ENCODE measurements at regions not wholly inside any gene's neighbourhood (a gene's known extent, or its start where the extent isn't known, plus 50 kb on each side); places are given as distances from the start of the nearest gene placed in this dataset.

- no peak for DNase-seq
Measured at GRCh38 chr9:126154869-126155268, 171.8 kb upstream of the MVB12B start.

DNA sequence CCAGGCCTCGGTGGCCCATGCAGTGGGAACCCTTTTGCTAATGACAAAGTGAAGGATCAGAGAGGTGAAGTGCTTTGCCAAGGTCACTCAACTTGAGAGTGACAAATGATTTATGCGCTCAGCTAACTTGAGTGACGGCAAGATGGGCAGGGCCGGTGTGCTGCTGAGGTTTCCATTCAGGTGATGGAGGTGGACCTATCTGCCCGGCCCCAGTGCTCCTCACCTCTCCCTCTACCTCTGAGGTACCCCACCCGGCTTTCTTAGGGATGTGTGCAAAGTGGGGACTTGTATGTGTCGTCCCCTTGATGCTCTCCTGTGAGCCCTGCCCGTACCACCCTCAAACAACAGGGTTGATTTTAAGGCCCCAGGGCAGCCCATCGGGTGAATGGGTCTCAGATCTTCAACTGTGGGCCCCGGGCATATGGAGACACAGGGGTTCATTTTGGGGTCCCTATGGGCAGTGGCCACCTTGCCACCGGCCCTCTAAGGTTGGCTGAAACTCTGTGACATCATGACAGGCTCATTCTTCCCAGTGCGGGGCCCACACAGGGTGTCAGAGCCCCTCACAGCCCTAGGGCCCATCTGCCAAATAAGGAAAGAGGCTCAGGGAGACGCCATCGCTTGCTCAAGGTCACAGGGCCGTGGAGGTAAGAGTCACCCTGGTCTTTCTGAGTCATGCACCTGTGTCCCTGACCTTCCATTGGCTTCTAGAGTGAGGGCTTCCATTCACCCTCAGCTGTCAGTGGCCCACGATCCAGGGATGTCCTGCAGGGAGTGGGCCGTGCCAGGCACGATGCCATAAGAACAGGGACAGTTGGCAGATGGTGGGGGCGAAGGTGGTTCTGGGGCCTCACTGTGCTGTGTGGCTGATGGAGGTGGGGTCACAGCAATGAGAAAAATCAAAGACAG is 170.6 kb upstream of the MVB12B start:
- DNase-seq, result no peak

DNA sequence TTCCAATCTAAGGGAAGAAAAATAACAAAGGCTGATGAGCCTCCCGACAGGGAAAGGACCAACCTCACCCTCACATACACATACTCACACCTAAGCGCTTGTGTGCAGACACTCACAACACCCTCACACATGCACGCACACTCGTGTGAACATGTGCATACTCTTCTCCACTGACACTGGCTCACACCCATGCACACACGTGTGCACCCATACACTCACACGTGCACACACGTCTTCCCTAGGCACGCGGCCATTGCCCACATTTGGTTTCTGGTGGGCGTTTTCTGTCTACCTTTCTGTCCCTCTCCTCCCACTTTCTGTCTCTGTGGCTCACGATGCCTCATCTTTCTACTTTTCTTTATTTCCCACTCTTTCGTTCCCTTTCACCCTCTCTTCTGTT is 169.7 kb upstream of the MVB12B start:
- DNase-seq, result no peak

- DNase-seq, result no peak
Measured at GRCh38 chr9:126157423-126157822, 169.2 kb upstream of the MVB12B start.

- no peak for DNase-seq
Measured at GRCh38 chr9:126157826-126158587, 168.6 kb upstream of the MVB12B start.

GRCh38 chr9:126158588-126159429 is 167.8 kb upstream of the MVB12B start:
- DNase-seq, result no peak

DNA sequence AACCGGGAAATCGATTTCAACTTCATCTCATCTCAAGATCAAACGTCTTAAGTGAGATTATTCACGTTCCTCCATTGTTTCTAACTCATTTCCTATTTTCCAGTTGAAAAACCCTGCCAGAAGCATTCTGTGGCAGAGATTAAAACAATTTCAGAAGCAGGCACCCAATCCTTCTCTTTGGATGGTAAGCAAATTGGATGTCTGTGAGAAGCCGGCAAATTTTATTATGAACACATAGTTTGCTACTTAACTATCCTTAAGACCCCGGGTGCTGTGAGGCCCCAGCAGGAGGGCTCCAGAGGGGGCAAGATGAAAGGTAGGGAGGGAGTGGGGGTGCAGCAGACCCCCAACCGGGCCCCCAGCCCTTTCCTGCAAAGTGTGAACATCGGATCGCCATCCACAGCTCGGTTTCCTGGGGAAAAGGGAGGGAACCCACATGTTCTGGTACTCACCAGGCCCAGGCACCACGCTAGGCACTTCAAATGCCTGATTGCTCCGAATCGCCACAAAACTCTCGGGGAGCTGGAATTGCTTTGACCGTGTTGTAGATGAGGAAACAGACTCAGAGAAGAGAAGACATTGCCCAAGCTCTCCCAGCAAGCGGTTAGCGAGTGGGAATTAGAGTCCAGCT is 167.1 kb upstream of the MVB12B start:
- DNase-seq, result no peak

DNA sequence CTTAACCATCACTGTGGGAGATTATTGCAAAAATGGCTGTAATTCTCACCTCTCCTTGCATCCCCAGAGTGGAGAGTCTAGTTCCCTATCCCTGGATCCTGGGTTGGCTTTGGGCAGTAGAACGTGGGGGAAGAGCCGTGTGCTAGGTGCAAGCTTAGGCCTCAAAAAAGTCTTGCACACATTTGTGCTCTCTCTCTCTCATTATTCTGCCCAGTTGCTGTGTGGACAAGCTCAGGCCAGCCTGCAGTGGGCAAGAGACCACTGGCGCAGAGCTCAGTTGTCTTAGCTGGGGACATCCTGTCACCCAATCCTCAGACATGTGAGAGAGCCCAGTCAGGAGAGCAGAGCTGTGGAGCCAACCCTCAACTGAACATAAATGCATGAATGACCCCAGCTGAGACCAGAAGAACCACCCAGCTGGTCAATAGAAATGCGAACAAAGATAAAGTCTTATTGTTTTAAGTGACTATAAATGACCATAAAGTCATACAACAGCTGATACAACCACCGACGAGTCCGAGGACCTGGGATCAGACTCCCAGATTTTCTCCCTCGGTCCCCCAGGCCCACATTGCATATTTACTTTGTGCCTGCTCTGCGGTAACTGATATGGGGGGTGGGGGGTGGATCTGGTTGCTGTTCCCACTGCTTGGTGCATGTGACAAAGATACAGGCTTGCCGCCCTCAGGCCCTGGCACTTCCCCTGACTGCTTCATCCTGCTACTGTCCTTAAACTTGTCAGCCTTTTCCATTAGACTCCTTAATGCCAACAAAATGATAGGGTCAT is 166.4 kb upstream of the MVB12B start:
- DNase-seq, result no peak

- DNase-seq, result no peak
Measured at GRCh38 chr9:126160854-126161329, 165.7 kb upstream of the MVB12B start.

DNA sequence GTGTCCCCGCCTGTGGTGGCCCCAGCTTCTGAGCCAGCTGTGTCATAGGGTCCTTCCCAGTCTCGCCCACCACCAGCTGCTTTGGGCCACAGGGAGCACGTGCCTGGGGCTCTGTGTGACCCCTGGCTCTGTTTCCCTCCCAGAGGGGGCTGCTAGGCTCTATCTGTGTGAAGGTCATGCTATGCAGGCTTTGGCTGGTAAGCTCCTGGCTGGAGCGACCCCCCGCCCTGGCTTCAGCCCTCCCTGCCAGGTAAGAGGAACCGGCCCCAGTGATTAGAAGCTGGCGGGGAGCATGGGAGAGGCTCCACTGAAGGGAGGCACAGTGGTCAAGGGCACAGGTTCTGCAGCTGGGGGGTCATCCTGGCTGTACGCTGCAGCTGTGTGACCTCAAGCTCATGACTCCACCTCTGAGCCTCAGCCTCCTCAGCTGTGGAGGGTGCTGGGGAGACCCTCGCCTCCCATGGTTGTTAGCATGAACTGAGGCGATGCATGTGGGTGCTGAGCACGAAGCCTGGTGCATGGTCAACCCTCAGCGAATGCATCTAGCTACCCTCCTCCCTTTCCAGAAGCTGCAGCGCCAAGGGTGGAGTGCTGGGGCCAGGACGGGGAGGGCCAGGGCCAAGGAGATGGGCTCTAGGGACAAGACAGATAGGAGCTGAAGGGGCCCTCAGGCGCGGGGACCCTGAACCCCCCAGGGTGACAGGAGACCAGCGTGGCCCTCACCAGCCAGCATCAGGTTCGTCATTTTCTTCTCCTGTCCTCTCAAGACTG is 163.8 kb upstream of the MVB12B start:
- no peak for DNase-seq

DNA sequence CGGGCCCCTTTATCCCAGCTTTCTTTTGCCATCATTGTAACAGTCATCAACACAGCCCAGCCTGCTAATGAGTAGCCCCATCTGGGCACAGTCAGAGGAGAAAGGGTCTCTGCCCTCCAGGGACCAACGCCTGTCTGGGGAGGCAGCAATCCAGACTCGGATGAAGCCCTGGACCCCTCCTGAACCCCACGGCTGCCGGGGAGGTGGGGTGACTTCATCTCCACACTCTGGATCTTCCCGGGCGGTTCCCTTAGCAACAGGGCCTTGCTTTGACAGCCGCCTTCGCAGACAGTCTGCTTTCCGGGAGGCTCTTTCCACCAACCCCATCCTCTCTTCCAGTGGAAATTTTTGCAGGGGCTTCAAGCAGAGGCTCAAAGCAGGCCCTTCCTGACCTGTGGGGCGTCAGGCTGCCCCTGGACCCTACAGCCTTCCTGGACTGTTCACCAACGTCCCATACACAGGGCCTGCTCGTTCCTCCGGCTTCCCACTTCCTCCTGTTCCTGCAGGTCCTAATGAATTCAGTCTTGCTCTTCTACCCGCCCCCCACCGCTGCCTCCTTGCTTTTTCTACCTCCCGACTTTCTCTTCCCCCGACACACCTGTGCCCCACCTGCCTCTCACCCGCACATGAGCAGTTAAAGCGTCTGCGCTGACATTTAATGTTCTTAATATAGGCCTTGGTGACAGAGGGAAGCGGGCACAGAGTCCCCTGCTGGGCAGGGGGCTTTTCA is 161.7 kb upstream of the MVB12B start:
- no peak for DNase-seq

- DNase-seq, result no peak
Measured at GRCh38 chr9:126165755-126166154, 160.9 kb upstream of the MVB12B start.

GRCh38 chr9:126166291-126166690 is 160.3 kb upstream of the MVB12B start:
- DNase-seq, result no peak

DNA sequence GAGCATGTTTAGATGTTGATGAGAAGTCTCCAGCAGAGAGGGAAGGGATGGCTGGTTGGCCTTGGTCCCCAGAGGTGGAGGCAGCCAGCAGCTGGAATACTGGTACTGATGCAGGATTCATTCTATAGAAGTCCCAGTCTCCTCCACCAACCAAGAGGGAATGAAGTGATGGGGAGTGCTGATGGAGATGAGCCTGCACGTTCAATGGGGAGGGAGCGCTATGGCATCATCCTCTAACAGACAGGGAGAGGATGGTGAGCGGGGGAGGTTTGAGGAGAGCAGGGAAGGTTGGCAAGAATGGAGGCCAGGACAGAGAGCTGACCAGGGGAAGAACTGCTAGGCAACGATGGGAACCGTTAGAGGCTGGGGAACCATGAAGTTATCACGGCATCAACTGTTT is 159.8 kb upstream of the MVB12B start:
- no peak for DNase-seq

- no peak for DNase-seq
Measured at GRCh38 chr9:126169736-126170135, 156.9 kb upstream of the MVB12B start.

DNA sequence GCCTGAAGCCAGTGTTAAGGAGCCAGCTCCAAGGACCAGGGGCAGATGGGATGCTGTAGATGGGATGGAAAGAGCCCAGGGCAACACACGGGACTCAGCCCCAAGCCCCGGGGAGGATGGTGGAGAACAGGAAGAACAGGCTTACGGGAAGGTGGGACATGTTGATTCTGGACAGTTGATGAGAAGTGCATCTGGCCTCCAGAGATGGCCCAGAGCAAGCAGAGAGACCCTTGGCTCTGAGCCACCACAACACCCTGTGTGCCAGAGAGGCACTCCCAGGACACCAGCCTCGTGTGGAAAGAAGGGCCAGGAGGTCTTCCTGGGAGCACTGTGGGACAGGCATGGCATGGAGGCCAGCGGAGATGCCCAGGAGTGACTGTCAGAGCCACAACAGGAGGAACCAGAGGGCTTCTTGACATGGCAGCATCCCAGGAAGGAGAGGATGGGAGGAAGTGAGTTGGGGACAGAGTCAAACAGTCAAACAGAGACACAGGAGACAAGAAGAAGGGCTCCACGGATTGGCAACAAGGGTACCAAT is 156.3 kb upstream of the MVB12B start:
- no peak for DNase-seq

- DNase-seq, result no peak
Measured at GRCh38 chr9:126171641-126172040, 155.0 kb upstream of the MVB12B start.

DNA sequence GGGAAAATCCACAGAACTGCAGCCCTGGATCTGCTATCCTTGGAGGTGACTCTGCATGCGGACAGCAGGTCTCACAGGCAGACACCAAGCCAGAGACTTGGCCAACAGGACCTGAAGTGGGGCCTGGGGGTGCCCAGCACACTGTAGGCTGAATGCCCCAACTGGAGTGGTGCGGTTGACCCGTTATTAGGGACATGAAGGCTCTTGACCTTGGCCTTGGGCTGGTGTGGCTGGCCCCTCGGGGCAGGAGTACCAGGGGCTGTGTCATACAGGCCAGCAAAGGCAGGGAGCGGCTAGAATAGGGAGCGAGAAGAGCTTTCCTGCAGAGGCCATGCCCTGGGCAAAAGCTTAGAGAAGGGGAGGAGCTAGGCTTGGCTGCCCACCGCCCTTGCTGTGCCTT is 153.2 kb upstream of the MVB12B start:
- DNase-seq, result no peak

DNA sequence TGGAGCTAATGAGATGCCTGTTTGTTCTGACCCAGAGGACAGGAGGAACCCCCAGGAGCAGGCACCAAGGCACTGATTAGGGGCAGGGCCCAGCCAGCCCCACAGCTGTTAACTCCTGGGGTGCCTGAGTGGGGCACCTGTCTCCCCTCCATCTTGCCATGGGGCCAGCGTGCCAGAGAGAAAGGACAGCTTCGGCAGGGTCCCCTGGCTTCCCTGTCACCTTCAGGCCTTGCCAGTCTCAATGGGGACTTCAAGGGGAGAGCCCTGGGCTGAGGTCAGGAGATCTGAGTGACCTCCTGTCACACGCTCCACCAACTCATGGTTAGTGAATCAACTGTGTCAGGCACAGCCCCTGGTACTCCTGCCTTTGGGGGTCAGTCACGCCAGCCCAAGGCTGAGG is 152.7 kb upstream of the MVB12B start:
- no peak for DNase-seq

DNA sequence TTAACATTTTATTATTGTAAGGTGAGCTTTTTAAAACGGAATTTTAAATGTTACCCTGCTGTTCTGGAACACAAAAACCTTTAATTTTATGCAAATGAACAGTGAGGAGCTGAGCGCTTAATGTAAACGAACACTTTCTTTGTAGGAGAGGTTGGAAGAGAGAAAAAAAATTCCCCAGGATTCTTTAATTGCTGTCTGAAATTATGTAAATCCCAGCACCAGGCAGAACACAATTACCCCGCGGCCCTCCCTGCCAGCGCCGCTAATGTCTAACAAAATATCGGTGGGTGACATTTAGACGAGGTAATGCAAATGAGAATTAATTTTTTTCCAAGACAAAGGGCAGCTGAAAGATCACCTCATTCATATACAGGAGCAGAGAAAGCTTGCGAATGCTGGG is 143.4 kb upstream of the MVB12B start:
- no peak for DNase-seq
